Left lobe of liver (tissue), 2 donors: ENCODE measurements at regions not wholly inside any gene's neighbourhood (a gene's known extent, or its start where the extent isn't known, plus 50 kb on each side); places are given as distances from the start of the nearest gene placed in this dataset.
"Not testable (repeated sequence)": the region's sequence is repeated elsewhere in the genome, so short reads cannot be mapped to it uniquely, and the experiment has no call there.

Experiments
- ATAC-seq: fragments of 200-7000 bp; cut with Tn5 transposase; one replicate; pipeline ENCODE4 v1.9.1; 2020; ENCODE audit warnings: mild to moderate bottlenecking, moderate library complexity
- DNase-seq: peaks from one replicate; pipeline ENCODE4 v3.0.0-alpha.2; 2020; ENCODE audit warnings: low spot score
- donor health status: DM: no; HTN: no; CAD: no; lungs with moderate emphysema.
- donor health status: DM: no; HTN: yes; CAD: no.

- DNase-seq (no peak), ATAC-seq (no peak)
Measured at GRCh38 chr21:19198801-19199200, 795.2 kb upstream of the TMPRSS15 start.

GRCh38 chr21:19218163-19218562 is 814.6 kb upstream of the TMPRSS15 start:
- DNase-seq (no peak), ATAC-seq (no peak)

GRCh38 chr21:19224090-19224489 is 820.5 kb upstream of the TMPRSS15 start:
- ATAC-seq (no peak), DNase-seq (no peak)

GRCh38 chr21:19228226-19228625 is 824.6 kb upstream of the TMPRSS15 start:
- DNase-seq (no peak), ATAC-seq (no peak)

- ATAC-seq, DNase-seq: not testable (repeated sequence)
Measured at GRCh38 chr21:19233841-19234240, 830.3 kb upstream of the TMPRSS15 start.

- no peak for ATAC-seq
- DNase-seq: no peak
Measured at GRCh38 chr21:19236209-19236608, 832.6 kb upstream of the TMPRSS15 start.

- DNase-seq (no peak), ATAC-seq (no peak)
Measured at GRCh38 chr21:19237608-19238007, 834.0 kb upstream of the TMPRSS15 start.

- DNase-seq: no peak
- no peak for ATAC-seq
Measured at GRCh38 chr21:19239696-19240095, 836.1 kb upstream of the TMPRSS15 start.

- no peak for ATAC-seq
- DNase-seq: no peak
Measured at GRCh38 chr21:19244502-19245187, 841.1 kb upstream of the TMPRSS15 start.

- ATAC-seq (no peak), DNase-seq (no peak)
Measured at GRCh38 chr21:19245188-19245580, 841.6 kb upstream of the TMPRSS15 start.

GRCh38 chr21:19246018-19246417 is 842.4 kb upstream of the TMPRSS15 start:
- DNase-seq (no peak), ATAC-seq (no peak)

GRCh38 chr21:19256934-19257660 is 853.5 kb upstream of the TMPRSS15 start:
- no peak for DNase-seq
- ATAC-seq: no peak

- no peak for DNase-seq
- no peak for ATAC-seq
Measured at GRCh38 chr21:19261731-19262376, 858.3 kb upstream of the TMPRSS15 start.

- no peak for ATAC-seq
- DNase-seq: no peak
Measured at GRCh38 chr21:19266636-19267035, 863.1 kb upstream of the TMPRSS15 start.

- ATAC-seq: no peak
- no peak for DNase-seq
Measured at GRCh38 chr21:19268686-19269085, 865.1 kb upstream of the TMPRSS15 start.

- ATAC-seq: no peak
- no peak for DNase-seq
Measured at GRCh38 chr21:19275065-19275464, 871.5 kb upstream of the TMPRSS15 start.

GRCh38 chr21:19276665-19277064 is 873.1 kb upstream of the TMPRSS15 start:
- DNase-seq (no peak), ATAC-seq (no peak)

GRCh38 chr21:19286876-19287275 is 883.3 kb upstream of the TMPRSS15 start:
- DNase-seq (no peak), ATAC-seq (no peak)

GRCh38 chr21:19290328-19290727 is 886.7 kb upstream of the TMPRSS15 start:
- DNase-seq: no peak
- ATAC-seq: no peak

GRCh38 chr21:19320291-19320690 is 916.7 kb upstream of the TMPRSS15 start:
- DNase-seq (no peak), ATAC-seq (no peak)

- no peak for ATAC-seq
- DNase-seq: no peak
Measured at GRCh38 chr21:19321688-19322087, 918.1 kb upstream of the TMPRSS15 start.

GRCh38 chr21:19322360-19322759 is 918.8 kb upstream of the TMPRSS15 start:
- no peak for ATAC-seq
- no peak for DNase-seq
